ENCODE measurements at regions not wholly inside any gene's neighbourhood (a gene's known extent, or its start where the extent isn't known, plus 50 kb on each side); places are given as distances from the start of the nearest gene placed in this dataset.

DNA sequence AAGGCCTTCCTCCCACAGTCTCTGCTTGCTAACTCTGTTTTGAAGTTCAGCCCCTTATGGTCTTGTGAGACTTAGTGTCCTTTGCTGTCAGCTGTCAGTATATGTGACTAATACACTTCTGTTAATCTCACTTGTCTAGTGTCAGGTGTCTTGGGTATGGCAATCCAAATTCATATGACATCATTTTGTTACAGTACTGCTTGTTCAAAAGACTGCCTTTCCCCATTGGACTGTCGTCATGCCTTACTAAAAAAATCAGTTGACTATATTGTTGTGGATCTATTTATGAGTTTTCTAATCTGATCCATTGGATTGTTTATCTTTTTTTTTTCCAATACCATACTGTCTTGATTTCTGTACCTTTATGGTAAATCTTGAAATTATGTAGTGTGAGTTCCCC lies 611.4 kb upstream of the HS6ST1 start:
- TF ChIP-seq POLR2AphosphoS5 (IDR thresholded peaks at IDR 0.05; ENCODE audit: low read depth, low read length) (no peak), SPI1 (IDR thresholded peaks at IDR 0.05; ENCODE audit: low read depth, low read length) (no peak), POU2F2 (IDR thresholded peaks at IDR 0.05; ENCODE audit: low read depth, low read length) (no peak)
